ENCODE measurements at regions not wholly inside any gene's neighbourhood (a gene's known extent, or its start where the extent isn't known, plus 50 kb on each side); places are given as distances from the start of the nearest gene placed in this dataset.

- Histone ChIP-seq H3K36me3 (ENCODE audit: control insufficient read depth, insufficient read depth, low read length) (no peaks in the 10 kb centered on the region), H3K4me1 (no peaks in the 10 kb centered on the region), H3K27ac (no peak overlapping the region), H3K9me3 (ENCODE audit: control insufficient read depth, low read length) (no peaks in the 10 kb centered on the region), H3K9ac (no peak overlapping the region), H3K4me2 (ENCODE audit: low read length) (no peak overlapping the region), H2AFZ (no peak overlapping the region), H3K27me3 (ENCODE audit: control insufficient read depth, insufficient read depth, low read length) (no peaks in the 10 kb centered on the region), H3K79me2 (no peaks in the 10 kb centered on the region), H3K4me3 (ENCODE audit: low read depth, low read length) (no peak overlapping the region)
- no peak for TF ChIP-seq CTCF (IDR thresholded peaks at IDR 0.05)
Observed at GRCh38 chr1:118821801-118822200, 166.3 kb downstream of the TBX15 start.

- no peak for TF ChIP-seq CTCF (IDR thresholded peaks at IDR 0.05)
- no peak overlapping the region for H3K9ac ChIP-seq
- H3K4me1 ChIP-seq: no peaks in the 10 kb centered on the region
- H2AFZ ChIP-seq: no peak overlapping the region
- no peak overlapping the region for H3K27ac ChIP-seq
- H3K9me3 ChIP-seq (ENCODE audit: control insufficient read depth, low read length): no peaks in the 10 kb centered on the region
- no peaks in the 10 kb centered on the region for H3K79me2 ChIP-seq
- H3K27me3 ChIP-seq (ENCODE audit: control insufficient read depth, insufficient read depth, low read length): no peaks in the 10 kb centered on the region
- no peak overlapping the region for H3K4me2 ChIP-seq (ENCODE audit: low read length)
- no peak overlapping the region for H3K4me3 ChIP-seq (ENCODE audit: low read depth, low read length)
- no peaks in the 10 kb centered on the region for H3K36me3 ChIP-seq (ENCODE audit: control insufficient read depth, insufficient read depth, low read length)
Observed at GRCh38 chr1:118820864-118821263, 167.3 kb downstream of the TBX15 start.

- no peak overlapping the region for H3K4me3 ChIP-seq (ENCODE audit: low read depth, low read length)
- no peaks in the 10 kb centered on the region for H3K79me2 ChIP-seq
- no peaks in the 10 kb centered on the region for H3K4me1 ChIP-seq
- TF ChIP-seq CTCF (IDR thresholded peaks at IDR 0.05): no peak
- no peak overlapping the region for H3K9ac ChIP-seq
- no peaks in the 10 kb centered on the region for H3K27me3 ChIP-seq (ENCODE audit: control insufficient read depth, insufficient read depth, low read length)
- H3K27ac ChIP-seq: no peak overlapping the region
- no peaks in the 10 kb centered on the region for H3K36me3 ChIP-seq (ENCODE audit: control insufficient read depth, insufficient read depth, low read length)
- H3K9me3 ChIP-seq (ENCODE audit: control insufficient read depth, low read length): no peaks in the 10 kb centered on the region
- H3K4me2 ChIP-seq (ENCODE audit: low read length): no peak overlapping the region
- H2AFZ ChIP-seq: no peak overlapping the region
Observed at GRCh38 chr1:118815909-118816308, 172.2 kb downstream of the TBX15 start.

GRCh38 chr1:118812555-118812954 is 175.6 kb downstream of the TBX15 start:
- no peak overlapping the region for H3K4me3 ChIP-seq (ENCODE audit: low read depth, low read length)
- no peaks in the 10 kb centered on the region for H3K79me2 ChIP-seq
- no peaks in the 10 kb centered on the region for H3K4me1 ChIP-seq
- TF ChIP-seq CTCF (IDR thresholded peaks at IDR 0.05): no peak
- H2AFZ ChIP-seq: no peak overlapping the region
- H3K9ac ChIP-seq: no peak overlapping the region
- no peaks in the 10 kb centered on the region for H3K36me3 ChIP-seq (ENCODE audit: control insufficient read depth, insufficient read depth, low read length)
- no peak overlapping the region for H3K27ac ChIP-seq
- H3K27me3 ChIP-seq (ENCODE audit: control insufficient read depth, insufficient read depth, low read length): no peaks in the 10 kb centered on the region
- no peaks in the 10 kb centered on the region for H3K9me3 ChIP-seq (ENCODE audit: control insufficient read depth, low read length)
- no peak overlapping the region for H3K4me2 ChIP-seq (ENCODE audit: low read length)

- Histone ChIP-seq H3K79me2 (no peaks in the 10 kb centered on the region), H3K27ac (no peak overlapping the region), H3K27me3 (ENCODE audit: control insufficient read depth, insufficient read depth, low read length) (no peaks in the 10 kb centered on the region), H3K36me3 (ENCODE audit: control insufficient read depth, insufficient read depth, low read length) (no peaks in the 10 kb centered on the region), H3K9ac (no peak overlapping the region), H2AFZ (no peak overlapping the region), H3K9me3 (ENCODE audit: control insufficient read depth, low read length) (no peaks in the 10 kb centered on the region), H3K4me3 (ENCODE audit: low read depth, low read length) (no peak overlapping the region), H3K4me2 (ENCODE audit: low read length) (no peak overlapping the region), H3K4me1 (no peaks in the 10 kb centered on the region)
- TF ChIP-seq CTCF (IDR thresholded peaks at IDR 0.05): no peak
Observed at GRCh38 chr1:118811156-118811555, 177.0 kb downstream of the TBX15 start.

Data from parathyroid adenoma (tissue), 2 donors.